RWPE2 (cell line): ENCODE measurements at regions not wholly inside any gene's neighbourhood (a gene's known extent, or its start where the extent isn't known, plus 50 kb on each side); places are given as distances from the start of the nearest gene placed in this dataset.

ENCODE experiments used
- ATAC-seq: fragments of 200-7000 bp; cut with Tn5 transposase; 3 replicates; pipeline ENCODE4 v1.9.1; 2021; ENCODE audit warnings: low read depth
- DNase-seq: peaks from one replicate; pipeline ENCODE4 v3.0.0-alpha.2; 2020; ENCODE audit warnings: low spot score
- H3K27ac ChIP-seq: fragments of 450-650 bp; 2 replicates; pipeline ENCODE4 v1.5.1; 2017; ENCODE audit warnings: mild to moderate bottlenecking; ENCODE audit not compliant: poor library complexity, severe bottlenecking
- H3K27me3 ChIP-seq: fragments of 250-450 bp; sonication (Bioruptor Pico); 2 replicates; pipeline ENCODE4 v1.5.1; 2021; ENCODE audit warnings: mild to moderate bottlenecking, moderate library complexity; ENCODE audit not compliant: insufficient read depth, poor library complexity, severe bottlenecking
- H3K36me3 ChIP-seq: fragments of 250-450 bp; sonication (Bioruptor Pico); 2 replicates; pipeline ENCODE4 v1.5.1; 2020; ENCODE audit warnings: low read depth, mild to moderate bottlenecking, moderate library complexity
- H3K4me1 ChIP-seq: fragments of 250-450 bp; sonication (Bioruptor Pico); 2 replicates; pipeline ENCODE4 v1.5.1; 2021; ENCODE audit warnings: mild to moderate bottlenecking, moderate library complexity; ENCODE audit not compliant: insufficient read depth, poor library complexity, severe bottlenecking
- H3K4me3 ChIP-seq: fragments of 250-450 bp; sonication (Bioruptor Pico); 2 replicates; pipeline ENCODE4 v1.5.1; 2021; ENCODE audit warnings: mild to moderate bottlenecking, moderate library complexity; ENCODE audit not compliant: severe bottlenecking
- H3K9me3 ChIP-seq: fragments of 250-450 bp; sonication (Bioruptor Pico); 2 replicates; pipeline ENCODE4 v1.5.1; 2021; ENCODE audit warnings: mild to moderate bottlenecking, moderate library complexity; ENCODE audit not compliant: severe bottlenecking
- TF ChIP-seq, protein P1 (sequence below): fragments of 450-650 bp; IDR thresholded peaks from one replicate; pipeline ENCODE4 v1.5.1; 2017; ENCODE audit warnings: mild to moderate bottlenecking, moderate library complexity; ENCODE audit not compliant: poor library complexity, severe bottlenecking

GRCh38 chr3:28836199-28836598 lies 444.7 kb upstream of the RBMS3 start:
- DNase-seq (no peak), ATAC-seq (peak; percentile 48; the same call in 2 of the 3 replicates)
- Histone ChIP-seq H3K36me3 (no peaks in the 10 kb centered on the region), H3K27me3 (peaks cover 3% of the 10 kb centered on the region), H3K9me3 (no peaks in the 10 kb centered on the region), H3K27ac (no peak overlapping the region), H3K4me1 (no peaks in the 10 kb centered on the region), H3K4me3 (no peak overlapping the region)
- TF ChIP-seq, protein P1, sequence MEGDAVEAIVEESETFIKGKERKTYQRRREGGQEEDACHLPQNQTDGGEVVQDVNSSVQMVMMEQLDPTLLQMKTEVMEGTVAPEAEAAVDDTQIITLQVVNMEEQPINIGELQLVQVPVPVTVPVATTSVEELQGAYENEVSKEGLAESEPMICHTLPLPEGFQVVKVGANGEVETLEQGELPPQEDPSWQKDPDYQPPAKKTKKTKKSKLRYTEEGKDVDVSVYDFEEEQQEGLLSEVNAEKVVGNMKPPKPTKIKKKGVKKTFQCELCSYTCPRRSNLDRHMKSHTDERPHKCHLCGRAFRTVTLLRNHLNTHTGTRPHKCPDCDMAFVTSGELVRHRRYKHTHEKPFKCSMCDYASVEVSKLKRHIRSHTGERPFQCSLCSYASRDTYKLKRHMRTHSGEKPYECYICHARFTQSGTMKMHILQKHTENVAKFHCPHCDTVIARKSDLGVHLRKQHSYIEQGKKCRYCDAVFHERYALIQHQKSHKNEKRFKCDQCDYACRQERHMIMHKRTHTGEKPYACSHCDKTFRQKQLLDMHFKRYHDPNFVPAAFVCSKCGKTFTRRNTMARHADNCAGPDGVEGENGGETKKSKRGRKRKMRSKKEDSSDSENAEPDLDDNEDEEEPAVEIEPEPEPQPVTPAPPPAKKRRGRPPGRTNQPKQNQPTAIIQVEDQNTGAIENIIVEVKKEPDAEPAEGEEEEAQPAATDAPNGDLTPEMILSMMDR: no peak

DNA sequence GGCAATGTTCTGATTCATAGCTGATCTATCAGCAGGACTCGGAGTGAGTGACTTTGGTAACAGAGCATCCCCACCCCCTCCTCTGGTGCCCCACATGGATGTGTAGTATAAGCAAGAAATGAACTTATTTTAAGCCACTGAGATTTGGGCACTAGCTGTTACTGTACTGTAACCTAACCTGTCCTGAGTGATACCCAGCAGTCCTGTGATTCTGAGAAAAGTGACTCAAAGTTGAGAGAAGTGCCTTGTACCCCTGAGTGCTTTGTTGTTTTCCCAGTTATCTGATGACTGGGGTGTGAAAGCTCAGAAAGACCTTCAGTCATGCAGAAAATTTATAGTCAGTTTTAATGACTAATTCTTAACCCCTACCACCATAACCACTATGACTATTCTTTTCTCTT lies 439.9 kb upstream of the RBMS3 start:
- no peak for DNase-seq
- H3K4me1 ChIP-seq: no peaks in the 10 kb centered on the region
- no peaks in the 10 kb centered on the region for H3K27me3 ChIP-seq
- H3K9me3 ChIP-seq: no peaks in the 10 kb centered on the region
- no peaks in the 10 kb centered on the region for H3K36me3 ChIP-seq
- ATAC-seq: no peak
- H3K27ac ChIP-seq: no peak overlapping the region
- no peak overlapping the region for H3K4me3 ChIP-seq
- TF ChIP-seq, protein P1: no peak

GRCh38 chr3:28841441-28841840 lies 439.4 kb upstream of the RBMS3 start:
- TF ChIP-seq, protein P1: no peak
- Histone ChIP-seq H3K36me3 (no peaks in the 10 kb centered on the region), H3K27me3 (no peaks in the 10 kb centered on the region), H3K4me3 (no peak overlapping the region), H3K4me1 (no peaks in the 10 kb centered on the region), H3K9me3 (no peaks in the 10 kb centered on the region), H3K27ac (no peak overlapping the region)
- ATAC-seq (no peak), DNase-seq (no peak)

DNA sequence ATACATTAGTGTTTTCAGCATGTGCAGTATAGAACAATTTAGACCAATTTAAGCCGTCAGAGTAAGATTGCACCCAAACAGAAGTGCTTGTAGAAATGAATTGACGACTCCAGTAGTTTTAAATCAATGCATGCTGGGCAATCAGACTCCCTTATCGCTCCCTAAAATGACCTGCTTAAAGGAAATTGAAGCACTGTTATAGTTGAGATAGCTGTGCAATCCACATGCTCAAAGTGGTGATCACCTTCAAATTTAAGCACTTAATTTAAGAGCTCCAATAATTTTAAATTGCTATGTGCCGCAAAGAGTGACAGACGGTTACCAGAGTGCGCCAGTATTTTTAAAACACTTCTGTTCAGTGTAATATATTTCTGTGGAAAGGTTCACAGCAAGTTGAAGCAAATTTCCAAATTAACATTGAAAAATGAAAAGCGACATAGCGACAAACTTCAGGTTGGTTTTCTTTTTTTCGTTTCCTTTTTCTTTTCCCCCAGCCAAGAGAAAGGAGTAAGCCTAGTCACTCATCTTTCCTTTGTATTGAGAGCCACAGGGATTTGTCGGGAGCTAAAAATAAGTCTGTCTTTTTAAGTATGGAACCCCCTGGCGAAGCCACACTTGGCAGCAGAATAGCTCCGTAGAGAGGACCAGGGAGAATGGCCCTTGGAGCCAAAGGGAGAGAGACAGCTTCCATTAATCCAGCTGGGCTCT lies 436.4 kb upstream of the RBMS3 start:
- H3K36me3 ChIP-seq: no peaks in the 10 kb centered on the region
- no peak for ATAC-seq
- H3K4me3 ChIP-seq: no peak overlapping the region
- H3K27ac ChIP-seq: no peak overlapping the region
- TF ChIP-seq, protein P1: no peak
- no peaks in the 10 kb centered on the region for H3K4me1 ChIP-seq
- H3K27me3 ChIP-seq: no peaks in the 10 kb centered on the region
- no peaks in the 10 kb centered on the region for H3K9me3 ChIP-seq
- DNase-seq: no peak

GRCh38 chr3:28845006-28845324 lies 435.9 kb upstream of the RBMS3 start:
- H3K27ac ChIP-seq: no peak overlapping the region
- no peaks in the 10 kb centered on the region for H3K27me3 ChIP-seq
- no peaks in the 10 kb centered on the region for H3K36me3 ChIP-seq
- H3K4me1 ChIP-seq: no peaks in the 10 kb centered on the region
- no peaks in the 10 kb centered on the region for H3K9me3 ChIP-seq
- TF ChIP-seq, protein P1: no peak
- DNase-seq (no peak), ATAC-seq (no peak)
- no peak overlapping the region for H3K4me3 ChIP-seq
